HG03378 (cell line): ENCODE measurements at regions not wholly inside any gene's neighbourhood (a gene's known extent, or its start where the extent isn't known, plus 50 kb on each side); places are given as distances from the start of the nearest gene placed in this dataset.
"Not testable (repeated sequence)": the region's sequence is repeated elsewhere in the genome, so short reads cannot be mapped to it uniquely, and the experiment has no call there.

ENCODE experiments used
- ATAC-seq: cut with Tn5 transposase; IDR thresholded peaks from one replicate; pipeline ENCODE4 v1.9.1; 2021; ENCODE audit warnings: mild to moderate bottlenecking, moderate library complexity; ENCODE audit not compliant: unreplicated experiment

- no peak for ATAC-seq
Measured at GRCh38 chr4:23972187-23972586, 82.3 kb upstream of the PPARGC1A start.

- no peak for ATAC-seq
Measured at GRCh38 chr4:23970201-23970850, 80.5 kb upstream of the PPARGC1A start.

- no peak for ATAC-seq
Measured at GRCh38 chr4:23969635-23970145, 79.8 kb upstream of the PPARGC1A start.

GRCh38 chr4:23967281-23967680 is 77.4 kb upstream of the PPARGC1A start:
- no peak for ATAC-seq

- ATAC-seq, result no peak
Measured at GRCh38 chr4:23966725-23967124, 76.9 kb upstream of the PPARGC1A start.

GRCh38 chr4:23962462-23962861 is 72.6 kb upstream of the PPARGC1A start:
- ATAC-seq, result no peak

- ATAC-seq, result not testable (repeated sequence)
Measured at GRCh38 chr4:23961395-23961794, 71.5 kb upstream of the PPARGC1A start.

GRCh38 chr4:23959396-23960148 is 69.7 kb upstream of the PPARGC1A start:
- no peak for ATAC-seq

- ATAC-seq, result no peak
Measured at GRCh38 chr4:23958749-23959148, 68.9 kb upstream of the PPARGC1A start.

GRCh38 chr4:23957465-23957864 is 67.6 kb upstream of the PPARGC1A start:
- no peak for ATAC-seq

GRCh38 chr4:23956601-23957364 is 66.9 kb upstream of the PPARGC1A start:
- no peak for ATAC-seq

- no peak for ATAC-seq
Measured at GRCh38 chr4:23952258-23952657, 62.4 kb upstream of the PPARGC1A start.

GRCh38 chr4:23947826-23948225 is 58.0 kb upstream of the PPARGC1A start:
- no peak for ATAC-seq

- no peak for ATAC-seq
Measured at GRCh38 chr4:23946299-23946698, 56.5 kb upstream of the PPARGC1A start.

GRCh38 chr4:23945451-23946017 is 55.7 kb upstream of the PPARGC1A start:
- no peak for ATAC-seq

- not testable (repeated sequence) for ATAC-seq
Measured at GRCh38 chr4:23944556-23944955, 54.7 kb upstream of the PPARGC1A start.

- ATAC-seq, result no peak
Measured at GRCh38 chr4:23943478-23943877, 53.6 kb upstream of the PPARGC1A start.

- ATAC-seq, result no peak
Measured at GRCh38 chr4:23942471-23942870, 52.6 kb upstream of the PPARGC1A start.
